HG02610 (cell line): ENCODE measurements at regions not wholly inside any gene's neighbourhood (a gene's known extent, or its start where the extent isn't known, plus 50 kb on each side); places are given as distances from the start of the nearest gene placed in this dataset.
A peak's percentile ranks its signal among the peaks of the same experiment; 100 is the strongest.
"Not testable (repeated sequence)": the region's sequence is repeated elsewhere in the genome, so short reads cannot be mapped to it uniquely, and the experiment has no call there.

Source experiments
- ATAC-seq: cut with Tn5 transposase; IDR thresholded peaks from one replicate; pipeline ENCODE4 v1.9.1; 2021; ENCODE audit warnings: mild to moderate bottlenecking, moderate library complexity; ENCODE audit not compliant: unreplicated experiment

- no peak for ATAC-seq
Observed at GRCh38 chr3:110430146-110430545, 641.5 kb upstream of the NECTIN3 start.

GRCh38 chr3:110436209-110436608 is 635.4 kb upstream of the NECTIN3 start:
- ATAC-seq = no peak

DNA sequence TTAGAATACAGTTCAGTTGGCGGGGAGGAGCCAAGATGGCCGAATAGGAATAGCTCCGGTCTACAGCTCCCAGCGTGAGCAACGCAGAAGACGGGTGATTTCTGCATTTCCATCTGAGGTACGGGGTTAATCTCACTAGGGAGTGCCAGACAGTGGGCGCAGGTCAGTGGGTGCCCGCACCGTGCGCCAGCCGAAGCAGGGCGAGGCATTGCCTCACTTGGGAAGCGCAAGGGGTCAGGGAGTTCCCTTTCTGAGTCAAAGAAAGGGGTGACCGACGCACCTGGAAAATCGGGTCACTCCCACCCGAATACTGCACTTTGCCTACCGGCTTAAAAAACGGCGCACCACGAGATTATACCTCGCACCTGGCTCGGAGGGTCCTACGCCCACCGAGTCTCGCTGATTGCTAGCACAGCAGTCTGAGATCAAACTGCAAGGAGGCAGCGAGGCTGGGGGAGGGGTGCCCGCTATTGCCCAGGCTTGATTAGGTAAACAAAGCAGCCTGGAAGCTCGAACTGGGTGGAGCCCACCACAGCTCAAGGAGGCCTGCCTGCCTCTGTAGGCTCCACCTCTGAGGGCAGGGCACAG is 631.5 kb upstream of the NECTIN3 start:
- ATAC-seq = not testable (repeated sequence)

GRCh38 chr3:110454066-110454465 is 617.5 kb upstream of the NECTIN3 start:
- ATAC-seq = no peak

DNA sequence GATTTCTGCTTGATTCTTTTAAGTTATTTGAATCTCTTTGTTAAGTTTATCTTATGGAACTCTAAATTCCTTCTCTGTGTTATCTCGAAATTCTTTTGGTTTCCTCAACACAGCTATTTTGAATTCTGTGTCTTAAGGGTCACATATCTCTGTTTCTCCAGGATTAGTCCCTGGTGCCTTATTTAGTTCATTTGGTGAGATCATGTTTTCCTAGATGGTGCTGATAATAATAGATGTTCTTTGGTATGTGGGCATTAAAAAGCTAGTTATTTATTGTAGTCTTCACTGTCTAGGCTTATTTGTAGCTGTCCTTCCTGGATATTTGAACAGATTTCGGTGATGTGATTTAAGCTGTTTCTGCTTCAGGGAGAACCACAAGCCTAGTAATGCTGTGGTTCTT is 615.6 kb upstream of the NECTIN3 start:
- ATAC-seq = no peak

DNA sequence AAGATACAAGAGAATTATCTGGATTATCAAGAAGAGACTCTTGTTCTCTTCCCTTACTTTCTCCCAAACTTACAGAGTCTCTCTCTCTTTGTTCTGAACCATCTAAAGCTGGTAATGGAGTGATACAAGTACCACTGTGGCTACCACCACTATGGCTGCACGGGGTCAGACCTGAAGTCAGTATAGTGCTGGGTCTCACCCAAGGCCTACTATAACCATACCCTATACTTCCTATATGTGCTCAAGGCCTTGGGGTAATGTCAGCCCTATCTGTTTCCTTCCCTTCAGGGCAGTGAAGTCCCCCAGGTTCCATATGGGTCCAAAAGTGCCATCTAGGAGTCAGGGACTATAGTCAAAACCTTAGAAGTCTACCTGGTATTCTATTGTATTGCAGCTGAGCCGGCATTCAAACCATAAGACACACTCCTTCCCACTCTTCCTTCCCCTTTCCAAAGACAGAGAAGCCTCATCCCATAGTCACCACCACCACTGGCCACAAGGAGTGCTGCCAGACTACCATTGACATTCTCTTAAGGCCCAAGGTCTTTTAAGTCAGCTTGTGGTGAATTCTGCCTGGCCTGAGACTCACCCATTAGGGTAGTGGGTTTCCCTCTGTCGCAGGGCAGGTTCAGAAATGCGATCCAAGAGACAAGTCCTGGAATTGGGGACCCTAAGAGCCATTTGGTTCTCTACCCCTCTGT is 615.0 kb upstream of the NECTIN3 start:
- ATAC-seq = no peak

GRCh38 chr3:110457508-110457907 is 614.1 kb upstream of the NECTIN3 start:
- no peak for ATAC-seq

- ATAC-seq = no peak
Observed at GRCh38 chr3:110459021-110459420, 612.6 kb upstream of the NECTIN3 start.

- ATAC-seq = no peak
Observed at GRCh38 chr3:110470310-110470709, 601.3 kb upstream of the NECTIN3 start.

- ATAC-seq = no peak
Observed at GRCh38 chr3:110473405-110473804, 598.2 kb upstream of the NECTIN3 start.

DNA sequence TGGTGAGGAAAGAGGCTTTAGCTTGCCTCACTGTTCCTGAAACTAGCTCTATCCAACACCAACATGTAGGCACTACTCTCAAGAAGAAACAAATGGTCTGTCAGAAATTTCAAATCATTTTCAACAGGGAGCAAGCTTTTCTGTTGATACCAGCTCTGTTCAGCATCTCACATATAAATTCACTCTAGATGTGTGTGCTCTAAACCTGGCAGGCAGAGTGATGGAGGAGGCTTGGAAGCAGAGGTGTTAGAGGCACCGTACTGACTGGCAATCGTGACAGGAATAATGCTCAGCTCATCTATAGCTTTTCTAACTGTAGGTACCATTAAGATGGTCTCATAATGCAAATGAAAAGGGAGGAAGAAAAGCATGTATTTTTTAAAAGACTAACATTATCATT is 597.2 kb upstream of the NECTIN3 start:
- ATAC-seq = no peak

DNA sequence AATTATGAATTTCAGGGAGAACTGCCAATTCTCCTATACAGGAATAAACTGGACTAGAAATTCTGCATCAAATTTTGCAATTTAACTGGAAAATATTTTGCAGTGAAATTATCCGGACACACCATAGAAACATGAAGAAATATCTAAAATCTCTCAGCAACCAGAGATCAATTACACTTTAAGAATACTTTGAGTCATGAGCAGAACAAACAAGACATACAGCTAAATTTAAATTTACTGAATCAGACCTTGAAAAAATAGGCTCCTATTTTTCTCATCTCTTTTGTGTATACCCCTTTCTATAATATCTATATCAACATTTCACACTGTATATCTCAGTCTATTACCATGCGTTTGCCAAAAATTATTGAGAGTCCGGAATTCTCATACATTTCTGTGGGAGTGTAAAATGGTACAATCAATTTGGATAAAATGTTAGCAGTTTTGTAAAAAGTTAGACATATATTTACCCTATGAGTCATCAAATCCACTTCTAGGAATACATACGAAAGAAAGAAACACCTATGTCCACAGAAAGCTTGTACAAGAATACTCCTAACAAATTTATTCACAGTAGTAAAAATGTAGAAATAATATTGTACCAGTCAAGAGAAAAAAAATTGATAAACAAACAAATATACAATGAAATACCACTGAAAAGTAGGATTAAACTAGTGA is 593.1 kb upstream of the NECTIN3 start:
- no peak for ATAC-seq

- ATAC-seq = no peak
Observed at GRCh38 chr3:110479731-110480130, 591.9 kb upstream of the NECTIN3 start.

GRCh38 chr3:110485389-110485788 is 586.2 kb upstream of the NECTIN3 start:
- ATAC-seq = no peak

- no peak for ATAC-seq
Observed at GRCh38 chr3:110487840-110488239, 583.8 kb upstream of the NECTIN3 start.

DNA sequence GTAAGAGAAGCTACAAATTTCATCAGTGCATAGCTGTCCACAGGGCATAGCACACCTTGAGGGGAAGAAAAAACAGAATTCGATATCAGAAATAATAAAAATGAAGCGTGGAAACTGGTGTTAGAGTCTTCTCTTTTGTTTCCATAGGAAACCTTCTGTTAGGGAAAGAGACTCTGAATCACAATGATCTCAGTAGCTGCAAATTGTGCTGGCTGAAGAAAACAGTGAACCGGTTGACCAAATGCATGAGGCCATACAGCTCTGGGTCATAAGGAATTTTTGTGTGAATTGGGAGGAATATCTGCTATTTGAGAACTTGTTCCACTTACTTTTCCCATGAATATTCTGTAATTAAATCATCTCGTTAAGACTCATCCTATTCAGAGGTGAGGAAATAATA is 580.2 kb upstream of the NECTIN3 start:
- no peak for ATAC-seq

GRCh38 chr3:110492876-110493275 is 578.7 kb upstream of the NECTIN3 start:
- ATAC-seq = no peak

DNA sequence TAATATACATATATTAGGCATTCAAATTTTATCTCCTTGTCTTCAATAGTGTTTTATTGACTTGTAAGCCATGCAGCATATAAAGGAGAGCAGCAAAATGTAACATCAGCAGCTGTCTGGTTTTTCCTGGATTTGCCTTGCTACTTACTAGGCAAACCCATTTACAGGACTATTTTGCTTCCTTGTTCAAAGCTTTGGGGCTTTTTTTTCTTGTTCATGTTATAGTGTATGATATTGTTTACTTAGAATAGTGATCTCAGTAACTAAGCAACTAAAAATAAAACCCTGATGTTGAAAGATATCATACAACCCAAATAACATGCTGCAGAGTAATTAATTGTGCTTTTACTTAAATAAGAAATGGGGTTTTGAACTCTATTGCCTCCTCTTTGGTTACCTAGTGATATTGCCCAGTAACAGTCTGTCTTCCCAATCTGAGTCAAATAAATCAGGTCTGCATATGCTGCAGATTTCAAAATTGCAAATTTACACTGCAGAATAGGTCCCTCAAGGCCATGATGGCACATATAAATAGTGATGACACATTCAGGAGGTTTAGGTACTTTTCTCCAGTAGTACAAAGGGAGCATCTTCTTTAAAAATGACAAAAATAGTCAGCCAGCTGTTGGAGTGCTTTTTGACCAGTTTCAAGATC is 578.1 kb upstream of the NECTIN3 start:
- ATAC-seq = peak; percentile 72

GRCh38 chr3:110494093-110494490 is 577.5 kb upstream of the NECTIN3 start:
- no peak for ATAC-seq

DNA sequence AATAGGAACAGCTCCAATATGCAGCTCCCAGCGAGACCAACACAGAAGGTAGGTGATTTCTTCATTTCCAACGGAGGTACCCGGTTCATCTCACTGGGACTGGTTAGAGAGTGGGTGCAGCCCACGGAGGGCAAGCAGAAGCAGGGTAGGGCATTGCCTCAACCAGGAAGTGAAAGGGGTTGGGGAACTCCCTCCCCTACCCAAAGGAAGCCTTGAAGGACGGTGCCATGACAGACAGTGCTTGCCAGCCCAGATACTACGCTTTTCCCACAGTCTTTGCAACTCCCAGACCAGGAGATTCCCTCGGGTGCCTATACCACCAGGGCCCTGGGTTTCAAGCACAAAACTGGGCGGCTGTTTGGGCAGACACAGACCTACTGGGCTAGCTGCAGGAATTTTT is 576.9 kb upstream of the NECTIN3 start:
- ATAC-seq = no peak

DNA sequence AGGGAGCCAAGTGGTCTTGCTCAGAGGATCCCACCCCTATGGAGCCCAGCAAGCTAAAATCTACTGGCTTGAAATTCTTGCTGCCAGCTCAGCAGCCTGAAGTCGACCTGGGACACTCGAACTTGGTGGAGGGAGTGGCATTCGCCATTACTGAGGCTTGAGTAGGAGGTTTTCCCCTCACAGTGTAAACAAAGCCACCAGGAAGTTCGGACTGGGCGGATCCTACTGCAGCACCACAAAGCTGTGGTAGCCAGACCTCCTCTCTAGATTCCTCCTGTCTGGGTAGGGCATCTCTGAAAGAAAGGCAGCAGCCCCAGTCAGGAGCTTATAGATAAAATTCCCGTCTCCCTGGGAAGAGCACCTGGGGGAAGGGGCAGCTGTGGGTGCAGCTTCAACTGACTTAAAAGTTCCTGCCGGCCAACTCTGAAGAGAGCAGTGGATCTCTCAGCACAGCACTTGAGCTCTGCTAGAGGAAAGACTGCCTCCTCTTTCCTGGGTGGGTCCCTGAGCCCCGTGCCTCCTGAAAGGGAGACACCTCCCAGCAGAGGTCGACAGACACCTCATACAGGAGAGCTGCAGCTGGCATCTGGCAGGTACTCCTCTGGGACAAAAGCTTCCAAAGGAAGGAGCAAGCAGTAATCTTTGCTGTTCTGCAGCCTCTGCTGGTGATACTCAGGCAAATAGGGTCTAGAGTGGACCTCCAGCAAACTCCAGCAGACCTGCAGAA is 576.3 kb upstream of the NECTIN3 start:
- no peak for ATAC-seq
